SU-DHL-6 (cell line): ENCODE measurements at regions not wholly inside any gene's neighbourhood (a gene's known extent, or its start where the extent isn't known, plus 50 kb on each side); places are given as distances from the start of the nearest gene placed in this dataset.

Experiments used
- H2AFZ ChIP-seq: fragments of 200-600 bp; sonication (generic); 2 replicates; pipeline ENCODE4 v1.6.1; 2014; ENCODE audit warnings: low read depth, mild to moderate bottlenecking, moderate library complexity, mixed read lengths, antibody characterized with exemption, low read length; ENCODE audit not compliant: severe bottlenecking
- H3F3A ChIP-seq: fragments of 200-600 bp; shearing (Covaris generic); 2 replicates; pipeline ENCODE4 v1.6.0; 2016; ENCODE audit warnings: antibody characterized with exemption, mild to moderate bottlenecking; ENCODE audit not compliant: insufficient read depth
- H3K27ac ChIP-seq: fragments of 200-600 bp; sonication (generic); 2 replicates; pipeline ENCODE4 v1.5.1; 2016; ENCODE audit warnings: low read depth, mild to moderate bottlenecking, low read length, moderate library complexity, mixed read lengths
- H3K27me3 ChIP-seq: fragments of 200-600 bp; sonication (generic), shearing (Covaris generic); 2 replicates; pipeline ENCODE4 v1.6.0; 2014; ENCODE audit warnings: mild to moderate bottlenecking, low read length
- H3K36me3 ChIP-seq: fragments of 200-600 bp; sonication (generic); 2 replicates; pipeline ENCODE4 v1.6.1; 2014; ENCODE audit warnings: mild to moderate bottlenecking, low read length, mixed read lengths
- H3K4me2 ChIP-seq: fragments of 300-600, 200-600 bp; shearing (Covaris generic), sonication (generic); 2 replicates; pipeline ENCODE4 v1.6.0; 2014; ENCODE audit warnings: low read length, low read depth, mild to moderate bottlenecking; ENCODE audit not compliant: poor library complexity, severe bottlenecking
- H3K4me3 ChIP-seq: fragments of 200-600 bp; sonication (generic); 2 replicates; pipeline ENCODE4 v1.5.1; 2014; ENCODE audit warnings: antibody characterized with exemption, low read length, mild to moderate bottlenecking, mixed read lengths; ENCODE audit not compliant: insufficient read depth, poor library complexity, severe bottlenecking
- H3K79me2 ChIP-seq: fragments of 200-600 bp; sonication (generic); 2 replicates; pipeline ENCODE4 v1.6.1; 2014; ENCODE audit warnings: mild to moderate bottlenecking, low read length, moderate library complexity; ENCODE audit not compliant: insufficient read depth
- H3K9ac ChIP-seq: fragments of 200-600 bp; sonication (generic); 2 replicates; pipeline ENCODE4 v1.7.0; 2014; ENCODE audit warnings: mild to moderate bottlenecking, low read length
- H3K9me2 ChIP-seq: fragments of 200-600 bp; sonication (generic); replicated peaks from 2 replicates; pipeline ENCODE4 v1.6.1; 2014; ENCODE audit warnings: low read length; ENCODE audit not compliant: insufficient read depth
- H3K9me3 ChIP-seq: fragments of 200-600 bp; sonication (generic); 2 replicates; pipeline ENCODE4 v1.6.1; 2014; ENCODE audit warnings: low read length, mixed read lengths; ENCODE audit not compliant: insufficient read depth
- H4K20me1 ChIP-seq: fragments of 200-600 bp; sonication (generic); 2 replicates; pipeline ENCODE4 v1.6.1; 2014; ENCODE audit warnings: low read depth, mild to moderate bottlenecking, antibody characterized with exemption, low read length, moderate library complexity, mixed read lengths
- EZH2phosphoT487 ChIP-seq: fragments of 200-600 bp; sonication (generic), shearing (Covaris generic); conservative IDR thresholded peaks from 2 replicates; pipeline ENCODE4 v1.6.1; 2018; ENCODE audit warnings: mild to moderate bottlenecking, antibody characterized with exemption, low read length, moderate library complexity, mixed read lengths
- TF ChIP-seq, protein P1 (sequence below): fragments of 200-600 bp; sonication (generic); IDR thresholded peaks from one replicate; pipeline ENCODE4 v1.5.1; 2017; ENCODE audit warnings: antibody characterized with exemption, mild to moderate bottlenecking, low read length, moderate library complexity; ENCODE audit not compliant: insufficient read depth, poor library complexity, severe bottlenecking

- peaks cover 4% of the 10 kb centered on the region; the same call in 1 of the 2 replicates for H3K9me3 ChIP-seq
- H3K9ac ChIP-seq: no peak overlapping the region
- H2AFZ ChIP-seq: no peak overlapping the region
- no peaks in the 10 kb centered on the region for H3F3A ChIP-seq
- TF ChIP-seq, protein P1, sequence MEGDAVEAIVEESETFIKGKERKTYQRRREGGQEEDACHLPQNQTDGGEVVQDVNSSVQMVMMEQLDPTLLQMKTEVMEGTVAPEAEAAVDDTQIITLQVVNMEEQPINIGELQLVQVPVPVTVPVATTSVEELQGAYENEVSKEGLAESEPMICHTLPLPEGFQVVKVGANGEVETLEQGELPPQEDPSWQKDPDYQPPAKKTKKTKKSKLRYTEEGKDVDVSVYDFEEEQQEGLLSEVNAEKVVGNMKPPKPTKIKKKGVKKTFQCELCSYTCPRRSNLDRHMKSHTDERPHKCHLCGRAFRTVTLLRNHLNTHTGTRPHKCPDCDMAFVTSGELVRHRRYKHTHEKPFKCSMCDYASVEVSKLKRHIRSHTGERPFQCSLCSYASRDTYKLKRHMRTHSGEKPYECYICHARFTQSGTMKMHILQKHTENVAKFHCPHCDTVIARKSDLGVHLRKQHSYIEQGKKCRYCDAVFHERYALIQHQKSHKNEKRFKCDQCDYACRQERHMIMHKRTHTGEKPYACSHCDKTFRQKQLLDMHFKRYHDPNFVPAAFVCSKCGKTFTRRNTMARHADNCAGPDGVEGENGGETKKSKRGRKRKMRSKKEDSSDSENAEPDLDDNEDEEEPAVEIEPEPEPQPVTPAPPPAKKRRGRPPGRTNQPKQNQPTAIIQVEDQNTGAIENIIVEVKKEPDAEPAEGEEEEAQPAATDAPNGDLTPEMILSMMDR: no peak
- no peak for TF ChIP-seq EZH2phosphoT487
- no peak overlapping the region for H3K4me2 ChIP-seq
- H3K36me3 ChIP-seq: no peaks in the 10 kb centered on the region; the same call in 1 of the 2 replicates
- no peak overlapping the region for H3K4me3 ChIP-seq
- no peak overlapping the region for H3K27ac ChIP-seq
- H4K20me1 ChIP-seq: no peaks in the 10 kb centered on the region
- no peaks in the 10 kb centered on the region for H3K27me3 ChIP-seq
- no peaks in the 10 kb centered on the region for H3K9me2 ChIP-seq
- no peaks in the 10 kb centered on the region for H3K79me2 ChIP-seq
These were observed 230.9 kb downstream of the CDH9 start for GRCh38 chr5:26807231-26808199.

DNA sequence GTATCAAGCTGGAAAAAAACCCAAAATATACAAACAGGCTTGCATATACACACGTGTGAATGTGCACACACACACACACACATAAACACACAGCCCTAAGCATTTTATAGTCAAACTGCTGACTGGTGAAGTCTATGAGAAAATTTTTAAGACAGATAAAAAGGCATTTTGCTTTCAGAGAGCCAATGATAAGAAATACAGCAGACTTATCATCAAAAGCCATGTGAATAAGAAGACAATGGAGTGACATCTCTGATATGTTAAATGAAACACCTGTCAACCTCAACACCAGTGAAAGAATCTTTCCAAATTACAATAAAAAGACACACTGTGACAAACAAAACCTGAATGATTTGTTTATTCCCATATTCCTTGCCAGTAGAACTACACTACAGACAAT lies 233.3 kb downstream of the CDH9 start:
- H3K79me2 ChIP-seq: no peaks in the 10 kb centered on the region
- H4K20me1 ChIP-seq: no peaks in the 10 kb centered on the region
- H2AFZ ChIP-seq: no peak overlapping the region
- H3K27ac ChIP-seq: no peak overlapping the region
- no peaks in the 10 kb centered on the region for H3F3A ChIP-seq
- H3K9me2 ChIP-seq: no peaks in the 10 kb centered on the region
- H3K36me3 ChIP-seq: no peaks in the 10 kb centered on the region; the same call in 1 of the 2 replicates
- no peak overlapping the region for H3K9ac ChIP-seq
- no peaks in the 10 kb centered on the region for H3K27me3 ChIP-seq
- H3K9me3 ChIP-seq: peaks cover 4% of the 10 kb centered on the region; the same call in 1 of the 2 replicates
- H3K4me2 ChIP-seq: no peak overlapping the region
- TF ChIP-seq, protein P1: no peak
- TF ChIP-seq EZH2phosphoT487: no peak
- no peak overlapping the region for H3K4me3 ChIP-seq

DNA sequence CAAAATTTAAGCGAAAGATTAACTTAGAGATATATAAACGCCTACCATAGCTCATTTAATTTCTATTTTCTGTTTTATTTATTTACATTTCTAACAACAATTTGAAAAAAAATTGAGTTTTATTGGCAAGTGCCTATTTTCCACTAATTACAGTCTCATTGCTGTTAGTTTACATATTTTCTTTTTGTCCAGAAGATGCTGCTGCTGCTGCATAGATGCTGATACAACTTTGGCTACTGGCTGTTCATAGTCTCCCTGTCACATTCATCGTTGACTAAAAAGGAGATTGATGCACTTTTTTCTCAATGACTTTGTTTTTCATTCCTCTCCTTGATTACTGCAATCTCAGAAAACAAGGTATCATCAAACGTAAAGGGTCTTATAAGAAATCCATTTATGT lies 235.4 kb downstream of the CDH9 start:
- H4K20me1 ChIP-seq: no peaks in the 10 kb centered on the region

More for the DNA sequence above, 235.4 kb downstream of the CDH9 start:
- TF ChIP-seq, protein P1: no peak
- no peak for TF ChIP-seq EZH2phosphoT487
- H3K4me3 ChIP-seq: no peak overlapping the region
- H3K9me3 ChIP-seq: peaks cover 4% of the 10 kb centered on the region; the same call in 1 of the 2 replicates
- no peaks in the 10 kb centered on the region for H3K79me2 ChIP-seq
- H2AFZ ChIP-seq: peak overlapping the region; percentile 80
- no peaks in the 10 kb centered on the region for H3K27me3 ChIP-seq
- H3K4me2 ChIP-seq: no peak overlapping the region
- no peak overlapping the region for H3K27ac ChIP-seq
- no peaks in the 10 kb centered on the region for H3F3A ChIP-seq
- no peaks in the 10 kb centered on the region; the same call in 1 of the 2 replicates for H3K36me3 ChIP-seq
- no peak overlapping the region for H3K9ac ChIP-seq
- H3K9me2 ChIP-seq: no peaks in the 10 kb centered on the region
